NCI-H2107 treated with DMSO at 0.1 percent for 48 hours (cell line): ENCODE measurements at regions not wholly inside any gene's neighbourhood (a gene's known extent, or its start where the extent isn't known, plus 50 kb on each side); places are given as distances from the start of the nearest gene placed in this dataset.

Experiments
- DNase-seq: peaks from one replicate; lab custom pipeline; 2025; ENCODE audit not compliant: unreplicated experiment; lab: John Stamatoyannopoulos, UW

- no peak for DNase-seq
Measured at GRCh38 chr4:83819582-83819981, 283.7 kb downstream of the GPAT3 start.

- DNase-seq: no peak
Measured at GRCh38 chr4:83810428-83810827, 274.5 kb downstream of the GPAT3 start.

DNA sequence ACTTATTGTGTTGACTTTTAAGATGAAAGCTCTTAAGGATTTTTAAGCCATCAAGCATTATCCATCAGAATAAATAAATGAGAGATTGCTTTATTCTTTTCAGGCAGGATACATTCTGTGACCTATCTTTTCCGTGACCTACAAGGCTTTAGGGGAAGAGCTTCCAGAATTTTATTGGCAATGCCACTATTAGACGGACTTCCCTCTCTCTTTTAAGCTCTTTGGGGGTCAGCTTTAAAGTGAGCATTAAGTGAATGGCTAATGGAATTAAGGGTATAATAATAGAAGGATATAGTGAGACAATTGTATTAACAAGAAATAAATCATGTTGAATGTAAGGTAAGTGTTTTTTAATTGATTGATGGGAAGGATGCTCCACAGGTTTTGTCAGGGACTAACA is 273.7 kb downstream of the GPAT3 start:
- no peak for DNase-seq

DNA sequence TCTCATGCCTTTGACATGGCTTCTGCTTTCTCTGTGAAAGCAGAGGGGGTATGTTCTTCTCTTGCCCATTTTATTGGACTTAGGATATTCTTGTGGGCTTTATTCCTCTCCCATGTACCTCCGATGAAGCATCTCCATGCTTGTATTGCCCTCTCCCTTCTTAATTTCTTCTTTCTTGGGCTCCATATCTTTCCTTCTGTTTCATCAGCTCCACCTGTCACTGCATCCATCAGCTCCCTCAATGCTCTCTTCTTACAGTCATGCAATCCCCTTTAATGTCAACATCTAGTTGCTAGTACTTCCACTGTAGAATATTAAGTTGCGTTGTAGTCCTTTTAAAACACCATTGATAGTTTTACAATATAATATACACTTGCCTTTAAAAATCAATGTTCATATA is 257.6 kb downstream of the GPAT3 start:
- no peak for DNase-seq

DNA sequence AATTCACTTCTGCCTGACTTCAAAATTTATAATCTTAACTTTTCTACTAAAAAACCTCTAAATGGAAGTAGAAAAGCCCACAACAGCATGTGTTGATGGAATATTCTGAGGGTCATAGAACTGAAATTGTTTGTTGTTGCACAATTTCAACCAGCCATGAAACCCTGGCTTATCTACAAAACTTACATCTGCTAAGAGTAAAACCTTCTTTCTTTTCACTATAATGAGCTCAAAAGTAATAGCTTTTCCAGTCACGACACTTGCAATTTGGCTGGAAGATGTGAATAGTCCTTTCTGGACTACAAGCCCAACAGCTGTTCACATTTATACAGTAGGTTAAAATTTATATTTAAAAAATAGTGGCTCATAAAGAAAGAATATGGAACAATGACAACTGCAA is 250.0 kb downstream of the GPAT3 start:
- DNase-seq: no peak

DNA sequence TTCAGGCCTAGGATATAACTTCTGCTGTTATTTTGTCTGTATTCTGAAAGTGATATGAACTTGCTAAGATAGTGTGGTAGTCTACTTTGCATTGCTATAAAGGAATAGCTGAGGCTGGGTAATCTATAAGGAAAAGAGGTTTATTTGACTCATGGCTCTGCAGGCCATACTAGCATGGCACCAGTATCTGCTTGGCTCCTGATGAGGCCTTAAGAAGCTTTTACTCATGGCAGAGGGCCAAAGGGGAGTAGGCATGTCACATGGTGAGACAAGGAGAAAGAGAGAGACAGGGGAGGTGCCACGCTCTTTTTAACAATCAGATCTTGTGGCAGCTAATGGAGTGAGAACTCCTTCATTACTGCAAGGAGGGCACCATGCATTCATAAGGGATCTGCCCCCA is 247.3 kb downstream of the GPAT3 start:
- no peak for DNase-seq

- DNase-seq: no peak
Measured at GRCh38 chr4:83782591-83782990, 246.7 kb downstream of the GPAT3 start.

DNA sequence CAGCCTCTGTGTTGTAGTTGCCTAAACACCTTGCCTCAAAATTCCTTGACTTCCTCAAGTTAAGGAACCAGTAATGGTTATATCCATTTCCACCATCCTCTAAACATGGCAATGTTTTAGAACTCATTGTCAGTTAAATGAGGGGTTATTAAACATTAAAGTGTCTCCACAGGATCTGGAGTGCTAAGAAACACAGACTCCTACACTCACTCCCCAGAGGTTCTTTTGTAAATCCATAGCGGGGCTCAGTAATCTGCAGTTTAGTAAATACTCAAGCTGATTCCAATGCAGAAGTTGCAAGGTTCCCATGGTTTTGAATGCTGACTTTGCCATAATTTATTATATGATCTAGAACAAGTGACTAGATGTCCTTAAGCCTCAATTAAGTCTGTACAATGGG is 245.5 kb downstream of the GPAT3 start:
- DNase-seq: no peak

DNA sequence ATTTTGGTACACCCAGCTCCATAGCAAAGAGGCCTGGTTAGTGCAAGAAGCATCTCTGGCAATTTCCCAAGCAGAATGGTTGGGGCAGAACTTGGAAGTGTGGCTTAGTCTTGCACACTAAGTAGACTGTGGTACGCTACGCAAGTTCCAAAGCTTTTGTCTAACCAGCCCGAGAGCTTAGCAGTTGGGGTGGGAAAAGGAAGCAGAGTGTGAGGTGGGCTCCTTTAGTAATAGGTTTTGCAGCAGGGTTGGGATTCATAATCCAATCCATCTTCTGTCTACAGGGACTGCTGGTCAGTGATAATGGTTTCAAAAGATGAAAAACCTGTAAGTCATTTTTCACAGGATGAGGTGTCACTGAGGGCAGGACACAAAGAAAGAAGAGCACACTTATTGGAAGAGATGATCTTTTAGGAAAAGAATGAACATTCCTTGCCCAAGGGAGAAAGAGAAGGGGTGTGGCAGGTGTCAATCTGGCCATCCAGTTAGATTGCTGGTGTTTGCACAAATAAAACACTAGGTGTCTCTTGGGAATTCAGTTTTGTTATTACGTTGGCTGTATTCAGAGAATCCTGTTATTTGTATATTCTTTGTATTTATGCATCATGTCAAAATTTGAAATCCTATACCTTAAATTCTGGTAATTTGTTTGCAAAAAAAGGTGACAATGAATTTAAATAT is 244.3 kb downstream of the GPAT3 start:
- no peak for DNase-seq

- DNase-seq: no peak
Measured at GRCh38 chr4:83779103-83780052, 243.5 kb downstream of the GPAT3 start.

DNA sequence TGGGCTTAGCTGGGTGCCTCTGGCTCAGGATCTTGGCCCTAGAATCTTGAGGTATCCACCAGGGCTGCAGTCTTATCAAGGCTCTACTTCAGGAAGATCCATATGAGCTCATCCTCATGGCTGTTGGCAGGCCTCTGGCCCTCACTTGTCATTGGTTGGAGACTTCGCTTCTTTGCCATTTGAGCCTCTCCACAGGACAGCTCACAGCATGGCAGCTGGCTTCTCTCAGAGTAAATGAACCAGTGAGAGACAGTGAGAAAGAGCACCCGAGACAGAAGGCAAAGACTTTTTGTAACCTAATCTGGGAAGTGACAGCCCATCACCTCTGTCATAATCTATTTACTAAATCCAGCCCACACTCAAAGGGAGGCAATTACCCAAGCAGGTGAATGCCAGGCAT is 236.8 kb downstream of the GPAT3 start:
- DNase-seq: no peak

DNA sequence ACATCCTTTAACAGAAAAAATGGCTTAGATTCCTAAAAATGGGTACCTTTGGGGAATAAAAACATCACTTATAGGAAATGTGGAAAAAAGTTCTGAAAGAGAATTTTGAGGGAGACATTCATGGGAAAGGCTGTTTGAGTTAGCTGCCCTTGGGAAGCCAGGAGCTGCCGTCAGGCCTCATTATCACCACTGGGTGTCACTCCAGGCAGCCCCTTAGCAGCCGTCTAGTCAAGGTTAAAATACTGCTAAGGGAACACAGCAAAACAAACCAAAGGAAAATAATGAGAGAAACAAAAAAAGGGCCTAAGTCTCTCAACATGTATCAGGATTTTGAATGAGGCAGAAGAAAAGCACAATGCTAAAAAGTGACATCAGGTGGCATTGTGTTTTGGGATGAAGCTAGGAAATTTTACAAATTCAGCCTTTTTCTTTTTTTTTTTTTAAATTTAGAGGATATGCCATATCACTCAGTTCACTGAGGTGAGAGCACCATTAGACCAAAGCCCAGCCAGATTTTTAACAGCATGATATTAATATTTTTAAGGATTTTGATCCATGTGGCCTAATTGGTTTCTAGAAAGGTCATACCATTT is 235.3 kb downstream of the GPAT3 start:
- peak; percentile 20 for DNase-seq

DNA sequence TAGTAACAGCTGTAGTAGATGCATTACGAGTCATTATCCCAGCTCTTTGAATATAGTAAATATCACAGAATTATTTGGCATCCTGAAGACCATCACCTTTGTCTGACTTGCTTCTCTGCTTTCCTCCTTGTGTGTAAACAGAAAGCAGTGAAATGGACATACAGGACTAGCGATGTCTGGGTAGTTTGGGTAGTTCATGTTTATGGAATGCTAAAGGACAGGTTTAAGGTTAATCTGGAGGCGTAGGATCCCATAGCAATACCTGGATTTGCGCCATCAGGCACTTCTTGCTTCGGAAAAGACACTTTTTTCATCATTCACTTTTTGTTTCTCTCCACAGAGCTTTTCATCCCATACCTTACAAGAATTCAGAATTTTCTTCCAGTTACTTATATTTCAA is 232.2 kb downstream of the GPAT3 start:
- DNase-seq: no peak

DNA sequence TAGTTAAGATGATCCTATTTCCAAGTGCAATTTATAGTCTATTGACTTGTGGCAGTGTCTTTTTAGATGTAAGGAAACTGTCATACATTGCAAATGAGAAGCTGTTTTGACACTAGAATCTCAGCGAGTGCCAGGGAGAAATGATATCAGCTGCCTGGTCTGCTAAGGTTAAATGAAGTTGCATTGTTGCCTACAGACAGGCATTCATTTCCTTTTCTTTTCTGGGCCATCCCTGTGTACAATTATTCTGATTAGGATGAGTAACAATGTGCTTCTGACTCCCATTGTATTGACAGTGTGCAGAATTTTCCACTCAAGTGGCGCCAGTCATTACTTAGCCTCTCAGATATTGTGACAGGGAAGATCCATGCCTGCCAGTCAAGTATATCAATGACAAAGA is 231.2 kb downstream of the GPAT3 start:
- DNase-seq: no peak

GRCh38 chr4:83759611-83760010 is 223.7 kb downstream of the GPAT3 start:
- no peak for DNase-seq

DNA sequence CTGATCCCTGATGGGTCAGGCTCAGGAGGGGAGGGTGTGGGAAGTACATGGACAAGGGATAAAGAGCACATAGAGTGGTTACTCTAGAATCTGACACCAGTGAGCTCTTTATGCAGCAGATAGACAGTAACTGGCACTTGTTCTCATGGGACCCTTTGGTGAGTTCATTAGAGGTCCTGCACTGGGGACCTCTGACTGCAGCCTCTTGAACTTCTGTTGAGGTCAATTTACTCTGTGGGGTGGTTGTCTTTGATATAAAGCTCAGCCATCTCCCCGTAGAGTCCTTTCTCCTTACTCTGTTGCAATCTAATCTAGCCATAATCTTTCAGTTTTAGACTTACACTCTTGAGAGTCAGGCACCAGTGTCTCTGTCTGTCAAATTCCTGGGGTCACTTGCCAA is 222.4 kb downstream of the GPAT3 start:
- DNase-seq: no peak

- no peak for DNase-seq
Measured at GRCh38 chr4:83757121-83757621, 221.3 kb downstream of the GPAT3 start.

DNA sequence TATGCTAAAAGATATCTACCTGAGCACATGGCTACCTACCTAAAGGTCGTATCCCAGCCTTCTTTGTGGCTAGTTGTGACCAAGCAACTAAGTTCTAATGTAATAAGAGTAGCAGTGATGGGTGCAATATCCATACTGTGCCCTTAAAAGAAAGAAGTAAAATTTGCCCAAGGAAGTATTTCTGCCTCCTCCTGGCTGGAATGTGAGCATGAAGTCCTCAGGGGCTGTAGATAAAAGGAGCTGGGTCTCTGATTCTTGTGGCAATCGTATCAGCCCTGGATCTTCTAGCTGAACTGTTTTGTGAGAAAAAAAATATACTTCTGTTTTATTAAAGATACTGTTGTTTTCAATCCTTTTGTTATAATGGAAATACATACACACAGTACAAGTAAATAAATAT is 217.4 kb downstream of the GPAT3 start:
- no peak for DNase-seq

DNA sequence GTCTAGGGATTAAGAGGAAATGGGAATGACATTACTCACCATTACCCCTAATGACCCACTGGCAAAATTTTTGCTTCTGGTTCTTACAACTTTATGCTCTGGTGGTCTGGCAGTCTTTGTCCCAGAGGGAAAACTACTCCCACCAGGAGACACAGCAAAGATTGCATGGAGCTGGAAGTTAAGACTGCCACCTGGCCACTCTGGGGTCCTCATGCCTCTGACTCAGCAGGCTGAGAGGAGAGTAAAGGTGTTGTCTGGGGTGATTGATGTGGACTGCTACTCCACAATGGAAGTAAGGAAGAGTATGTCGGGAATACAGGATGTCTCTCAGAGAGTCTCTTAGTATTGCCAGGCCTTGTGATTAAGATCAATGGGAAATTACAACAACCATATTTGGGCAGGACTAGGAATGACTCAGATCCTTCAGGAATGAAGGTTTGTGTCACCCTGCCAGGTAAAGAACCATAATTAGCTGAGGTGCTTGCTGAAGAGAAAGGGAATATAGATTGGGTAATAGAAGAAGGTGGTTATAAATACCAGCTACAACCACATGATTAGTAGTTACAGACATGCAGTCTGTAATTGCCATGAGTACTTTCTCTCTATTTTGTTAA is 215.5 kb downstream of the GPAT3 start:
- no peak for DNase-seq

- no peak for DNase-seq
Measured at GRCh38 chr4:83748711-83749110, 212.8 kb downstream of the GPAT3 start.

DNA sequence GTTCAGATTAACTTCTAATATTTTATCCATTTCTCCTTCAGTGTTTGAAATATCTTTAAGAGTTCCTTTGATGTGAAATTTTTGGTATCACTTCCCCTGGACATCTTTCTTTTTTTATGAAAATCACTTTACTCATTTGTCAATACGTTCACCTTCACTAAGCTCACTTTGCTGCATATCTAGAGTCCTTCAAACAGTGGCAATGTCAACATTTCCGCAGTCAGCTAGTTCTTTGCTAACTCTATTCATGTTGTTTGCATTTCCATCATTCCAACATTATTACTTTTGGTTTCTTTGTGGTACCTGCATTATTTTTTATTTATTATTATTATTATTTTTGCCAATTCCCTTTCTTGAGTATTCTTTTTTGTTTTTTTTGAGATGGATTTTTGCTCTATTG is 203.0 kb downstream of the GPAT3 start:
- DNase-seq: no peak
